ENCODE measurements at regions not wholly inside any gene's neighbourhood (a gene's known extent, or its start where the extent isn't known, plus 50 kb on each side); places are given as distances from the start of the nearest gene placed in this dataset.

DNA sequence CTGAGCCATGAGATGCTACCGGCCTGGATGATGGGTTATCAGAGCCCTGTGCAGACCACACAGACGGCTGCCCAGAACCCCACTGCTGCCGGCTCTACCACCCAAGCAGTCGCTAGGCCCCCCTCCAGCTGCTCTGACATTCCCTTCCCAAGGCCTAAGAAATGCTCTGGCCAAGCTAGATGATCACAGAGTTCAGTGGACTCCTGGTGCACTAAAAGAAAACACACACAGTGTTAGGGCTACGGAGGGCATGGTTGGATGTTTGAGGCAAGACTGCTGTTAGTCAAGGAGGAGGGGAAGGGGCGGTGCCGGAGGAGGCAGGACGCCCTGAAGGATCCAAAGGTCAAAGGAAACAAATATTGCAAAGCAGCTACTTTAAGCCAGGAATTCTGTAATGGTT lies 174.5 kb downstream of the MYCN start:
- H2BK20ac ChIP-seq (ENCODE audit: low read depth, low read length), result no peak overlapping the region
- H2AFZ ChIP-seq (replicated peaks; ENCODE audit: low read length, poor library complexity), result no peak overlapping the region
- H2BK15ac ChIP-seq (ENCODE audit: low read depth, low read length), result no peak overlapping the region
- H3K9me1 ChIP-seq (ENCODE audit: insufficient read depth, low read length), result no peaks in the 10 kb centered on the region
- intact Hi-C loops (cut with micrococcal nuclease), result no loop called here
- H3K4me1 ChIP-seq (ENCODE audit: control insufficient read depth, insufficient read depth, low read length), result no peaks in the 10 kb centered on the region
- H4K91ac ChIP-seq (ENCODE audit: insufficient read depth, low read depth, low read length), result no peak overlapping the region
- no peaks in the 10 kb centered on the region for H3K27me3 ChIP-seq (ENCODE audit: control insufficient read depth, insufficient read depth, low read length)
- peaks cover 22% of the 10 kb centered on the region for H3K9me3 ChIP-seq (ENCODE audit: control insufficient read depth, insufficient read depth, low read length)
- 43% methylated on average over 1 of the region's 8 CpGs; no CpG with 5 or more reads in 1 of the 2 experiments for WGBS, 2 experiments (ENCODE audit: extremely low coverage in 2 of 2, insufficient read length in 1 of 2)
- no peak overlapping the region for H4K8ac ChIP-seq (ENCODE audit: low read depth in 2 of 2, low read length in 2 of 2)
- TF ChIP-seq RCOR1 (IDR thresholded peaks at IDR 0.05; ENCODE audit: insufficient replicate concordance, low read length), result no peak
- no peak for TF ChIP-seq POLR2A (IDR thresholded peaks at IDR 0.05; ENCODE audit: low read depth, low read length)
- TF ChIP-seq NFE2L2 (IDR thresholded peaks at IDR 0.05; ENCODE audit: low read depth, low read length), result no peak
- TF ChIP-seq RAD21 (IDR thresholded peaks at IDR 0.05; ENCODE audit: low read length), result no peak
- TF ChIP-seq RFX5 (IDR thresholded peaks at IDR 0.05; ENCODE audit: low read depth, low read length), result no peak
- no peak for TF ChIP-seq CHD1 (IDR thresholded peaks at IDR 0.05; ENCODE audit: low read depth, low read length)
- no peak for TF ChIP-seq FOS (IDR thresholded peaks at IDR 0.05; ENCODE audit: low read depth, low read length)
- TF ChIP-seq, protein P1, sequence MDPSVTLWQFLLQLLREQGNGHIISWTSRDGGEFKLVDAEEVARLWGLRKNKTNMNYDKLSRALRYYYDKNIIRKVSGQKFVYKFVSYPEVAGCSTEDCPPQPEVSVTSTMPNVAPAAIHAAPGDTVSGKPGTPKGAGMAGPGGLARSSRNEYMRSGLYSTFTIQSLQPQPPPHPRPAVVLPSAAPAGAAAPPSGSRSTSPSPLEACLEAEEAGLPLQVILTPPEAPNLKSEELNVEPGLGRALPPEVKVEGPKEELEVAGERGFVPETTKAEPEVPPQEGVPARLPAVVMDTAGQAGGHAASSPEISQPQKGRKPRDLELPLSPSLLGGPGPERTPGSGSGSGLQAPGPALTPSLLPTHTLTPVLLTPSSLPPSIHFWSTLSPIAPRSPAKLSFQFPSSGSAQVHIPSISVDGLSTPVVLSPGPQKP (IDR thresholded peaks at IDR 0.05; ENCODE audit: borderline replicate concordance, low read depth, low read length), result no peak
- no peak for TF ChIP-seq MAFK (IDR thresholded peaks at IDR 0.05; ENCODE audit: low read depth, low read length)
- TF ChIP-seq, protein P2, sequence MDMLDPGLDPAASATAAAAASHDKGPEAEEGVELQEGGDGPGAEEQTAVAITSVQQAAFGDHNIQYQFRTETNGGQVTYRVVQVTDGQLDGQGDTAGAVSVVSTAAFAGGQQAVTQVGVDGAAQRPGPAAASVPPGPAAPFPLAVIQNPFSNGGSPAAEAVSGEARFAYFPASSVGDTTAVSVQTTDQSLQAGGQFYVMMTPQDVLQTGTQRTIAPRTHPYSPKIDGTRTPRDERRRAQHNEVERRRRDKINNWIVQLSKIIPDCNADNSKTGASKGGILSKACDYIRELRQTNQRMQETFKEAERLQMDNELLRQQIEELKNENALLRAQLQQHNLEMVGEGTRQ (IDR thresholded peaks at IDR 0.05; ENCODE audit: low read depth, low read length), result no peak
- TF ChIP-seq BHLHE40 (IDR thresholded peaks at IDR 0.05; ENCODE audit: low read depth, low read length), result no peak
- no peak for TF ChIP-seq SMC3 (IDR thresholded peaks at IDR 0.05; ENCODE audit: low read depth, low read length)
- H3K27ac ChIP-seq (ENCODE audit: insufficient read depth, low read length), result no peak overlapping the region
- no peak overlapping the region for H3K14ac ChIP-seq (replicated peaks; ENCODE audit: low read depth, low read length)
- in situ Hi-C loops (cut with MboI; ENCODE audit: low sequenced_read_pairs), result no loop called here
- ATAC-seq (ENCODE audit: low read depth) (no peak), DNase-seq (no peak)
- CTCF ChIA-PET, result no interaction called here
- POLR2A ChIA-PET (ENCODE audit: unreplicated experiment), result no interaction called here
- no peaks in the 10 kb centered on the region for H4K20me1 ChIP-seq (ENCODE audit: insufficient read depth, low read length)
- H3K4me3 ChIP-seq (ENCODE audit: insufficient read depth, low read depth, low read length), result no peak overlapping the region
- no peak overlapping the region for H3K56ac ChIP-seq (ENCODE audit: extremely low read depth, insufficient read depth, low read length)
- H3K4me2 ChIP-seq (ENCODE audit: low read depth, low read length), result no peak overlapping the region
- BruUV-seq (replicated peaks), result no TSS peak
- no peak overlapping the region for H3K18ac ChIP-seq (ENCODE audit: low read depth, low read length)
- no peak overlapping the region for H2BK120ac ChIP-seq (ENCODE audit: low read depth, low read length)
- no peaks in the 10 kb centered on the region for H3K79me1 ChIP-seq (ENCODE audit: low read depth in 1 of 2, low read length in 2 of 2)
- no peak overlapping the region for H4K5ac ChIP-seq (ENCODE audit: low read depth, low read length)
- no peak overlapping the region for H2AK5ac ChIP-seq (ENCODE audit: low read depth, low read length)
- H3K23ac ChIP-seq (ENCODE audit: low read depth, low read length), result no peak overlapping the region
- dilution Hi-C loops (cut with HindIII; ENCODE audit: low sequenced_read_pairs, unreplicated experiment), result no loop called here
- no peak overlapping the region for H2BK5ac ChIP-seq (ENCODE audit: low read depth, low read length, poor library complexity, severe bottlenecking)
- no peak overlapping the region for H3K9ac ChIP-seq (ENCODE audit: low read depth, low read length)
- H3K4ac ChIP-seq (ENCODE audit: low read depth, low read length), result no peak overlapping the region
- no peaks in the 10 kb centered on the region for H3K36me3 ChIP-seq (ENCODE audit: control insufficient read depth, insufficient read depth, low read length)
- no peak overlapping the region for H2AK9ac ChIP-seq (replicated peaks; ENCODE audit: low read depth, low read length, poor library complexity)

Measured in IMR-90 (cell line).